ENCODE measurements at regions not wholly inside any gene's neighbourhood (a gene's known extent, or its start where the extent isn't known, plus 50 kb on each side); places are given as distances from the start of the nearest gene placed in this dataset.
A peak's percentile ranks its signal among the peaks of the same experiment; 100 is the strongest.

DNA sequence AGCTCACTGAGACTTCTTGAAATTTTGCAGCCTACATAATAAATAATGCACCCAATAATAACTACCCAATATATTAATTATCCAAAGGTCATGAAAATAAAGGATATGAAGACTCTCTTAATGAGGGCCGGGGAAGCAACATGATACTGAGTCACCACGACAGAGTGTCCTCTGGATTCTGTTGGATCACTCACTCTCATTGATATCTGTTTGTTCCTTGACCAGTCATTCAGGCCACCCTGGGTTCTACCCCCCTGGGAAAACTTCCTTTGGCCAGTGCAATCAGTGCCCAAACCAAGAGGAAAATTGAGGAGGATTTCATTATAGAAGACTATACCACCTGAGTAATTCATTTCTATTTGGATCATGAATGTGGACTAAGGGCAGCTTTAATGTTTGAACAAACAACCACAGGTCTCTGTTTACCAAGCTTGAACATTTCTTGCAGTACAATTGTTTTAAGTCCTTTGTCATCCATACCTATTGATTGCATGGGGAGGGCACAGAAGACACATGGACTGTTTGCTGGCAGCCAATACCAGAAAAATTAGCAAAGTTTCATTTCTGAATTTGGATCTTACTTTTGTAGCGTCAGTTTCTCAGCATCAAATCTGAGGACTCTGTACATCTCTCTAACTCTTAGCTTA, 137.2 kb upstream of the FGGY start:
- DNase-seq = no peak

DNA sequence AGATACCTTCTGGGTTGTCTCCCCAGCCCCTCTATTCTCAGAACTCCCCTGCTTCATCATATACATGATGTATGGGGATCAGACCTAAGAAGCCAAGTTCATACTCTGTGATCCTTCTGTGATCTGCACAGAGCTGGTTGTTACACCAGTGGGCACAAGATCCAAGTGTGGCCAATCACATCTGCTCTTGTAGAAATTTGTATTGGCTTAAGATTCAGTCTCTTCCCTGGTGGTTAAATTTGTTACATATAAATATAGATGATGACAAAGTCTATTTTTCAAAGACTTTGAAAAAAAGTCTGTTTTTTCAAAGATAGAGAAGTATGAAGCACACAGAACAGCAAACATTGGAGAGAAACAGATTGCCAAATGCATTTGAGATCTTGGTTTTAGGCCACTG, 135.8 kb upstream of the FGGY start:
- DNase-seq = no peak

DNA sequence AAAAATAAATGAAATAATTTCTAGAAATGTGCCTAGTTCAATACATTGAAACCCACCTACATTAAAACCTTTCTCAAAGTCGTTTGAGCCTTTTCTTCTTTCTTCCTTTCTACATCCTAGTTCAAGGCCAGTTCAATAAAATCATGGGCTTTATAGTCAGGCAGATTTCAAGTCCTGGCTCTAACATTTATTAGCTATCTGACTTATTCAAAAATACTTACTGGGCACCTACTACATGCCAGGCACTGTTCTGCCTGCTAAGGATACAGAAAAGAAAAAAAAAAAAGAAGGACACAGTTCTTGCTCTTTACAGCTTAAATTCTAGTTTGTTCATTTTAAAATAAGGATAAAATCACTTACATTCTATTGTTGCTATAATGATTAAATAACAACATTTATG, 134.2 kb upstream of the FGGY start:
- DNase-seq = no peak

DNA sequence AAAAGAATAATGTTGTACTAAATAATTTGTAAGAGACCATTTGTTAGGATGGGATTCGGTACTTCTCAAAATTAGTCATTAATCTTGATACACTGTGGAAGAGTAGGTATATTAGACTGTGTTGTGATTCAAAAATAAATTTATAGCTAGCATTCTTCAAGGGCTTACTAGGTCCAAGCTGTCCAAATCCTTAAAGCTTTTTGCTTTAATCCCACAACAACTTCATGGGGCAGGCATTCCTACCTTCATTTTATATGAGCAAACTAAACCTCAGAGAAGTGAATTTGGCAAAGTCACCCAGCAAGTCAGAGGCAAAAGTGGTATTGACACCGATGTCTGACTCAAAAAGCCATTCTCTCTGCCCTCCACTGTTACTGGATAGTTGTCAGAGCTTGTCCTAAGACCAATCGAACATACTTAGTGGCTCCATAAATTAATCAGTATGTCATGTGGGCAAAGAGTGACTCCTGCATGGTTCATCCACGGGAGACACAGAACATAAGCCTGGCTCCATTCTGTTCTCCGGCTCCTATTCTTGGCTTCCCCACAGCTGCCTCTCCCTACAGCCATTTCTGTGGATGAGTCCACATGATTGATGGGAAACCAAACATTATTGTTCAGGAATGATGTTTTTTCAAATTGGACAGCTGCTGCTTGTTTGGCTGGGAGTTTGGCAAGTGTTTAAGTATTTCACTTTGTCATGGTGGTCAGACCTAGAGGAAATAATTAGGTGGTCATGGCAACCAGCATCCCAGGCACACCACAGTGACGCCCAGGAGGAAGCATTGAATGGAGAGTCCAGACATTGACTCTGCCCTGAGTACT, 133.4 kb upstream of the FGGY start:
- DNase-seq = no peak

DNA sequence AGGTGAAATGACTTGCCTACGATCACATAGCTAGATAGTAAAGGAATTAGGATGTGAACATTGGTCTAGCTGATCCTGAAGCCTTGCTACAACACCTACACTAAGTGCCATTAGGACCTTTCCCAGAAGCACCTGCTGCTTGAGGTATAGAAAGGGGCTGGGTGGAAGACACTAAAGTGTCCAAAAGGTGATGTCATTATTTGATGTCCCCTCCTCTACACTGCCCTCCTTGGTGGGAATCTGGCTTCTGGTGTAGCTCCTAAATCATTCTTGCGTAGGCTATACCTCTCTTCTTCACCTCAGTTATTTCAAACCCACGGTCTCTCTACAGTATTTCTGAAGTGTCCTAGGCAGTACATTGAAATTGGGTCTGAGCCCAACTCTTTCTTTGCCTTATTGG, 132.5 kb upstream of the FGGY start:
- DNase-seq = no peak

DNA sequence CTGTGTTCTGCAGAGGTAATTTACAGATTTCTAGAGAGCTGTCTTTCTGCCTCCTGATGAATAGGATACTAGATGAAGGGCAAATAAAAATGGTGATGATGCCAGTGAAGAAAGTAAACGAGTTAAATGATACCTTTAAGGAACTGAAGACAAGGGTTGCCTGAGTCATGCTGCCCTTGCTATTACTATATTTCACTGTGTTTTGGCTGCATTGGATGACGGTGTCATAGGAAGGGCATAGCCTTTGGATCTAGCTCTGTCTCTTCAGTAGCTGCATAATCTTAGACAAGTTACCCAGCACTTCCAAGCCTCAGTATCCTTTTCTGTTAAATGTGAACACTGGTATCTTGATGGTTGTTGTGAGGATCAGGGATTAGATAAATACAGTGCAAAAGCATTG, 131.5 kb upstream of the FGGY start:
- DNase-seq = no peak

DNA sequence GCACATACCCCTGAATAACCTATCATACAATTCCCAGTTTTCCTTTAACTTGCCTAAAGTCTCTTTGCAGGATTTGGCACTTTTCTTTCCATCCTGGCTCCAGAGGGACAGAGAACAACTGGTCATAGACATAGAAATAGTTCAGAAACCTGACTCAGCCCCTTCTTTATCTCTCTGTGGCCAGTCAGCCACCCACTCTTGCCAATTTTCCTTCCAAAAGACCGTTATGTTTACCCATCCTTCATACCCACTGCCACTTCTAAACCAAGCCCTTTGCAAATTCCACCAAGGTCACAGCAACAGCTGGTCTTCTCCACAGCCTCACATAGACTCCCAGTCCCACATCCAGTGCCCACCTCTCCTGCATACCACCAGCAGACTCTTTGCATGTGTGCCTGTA, 127.2 kb upstream of the FGGY start:
- no peak for DNase-seq

DNA sequence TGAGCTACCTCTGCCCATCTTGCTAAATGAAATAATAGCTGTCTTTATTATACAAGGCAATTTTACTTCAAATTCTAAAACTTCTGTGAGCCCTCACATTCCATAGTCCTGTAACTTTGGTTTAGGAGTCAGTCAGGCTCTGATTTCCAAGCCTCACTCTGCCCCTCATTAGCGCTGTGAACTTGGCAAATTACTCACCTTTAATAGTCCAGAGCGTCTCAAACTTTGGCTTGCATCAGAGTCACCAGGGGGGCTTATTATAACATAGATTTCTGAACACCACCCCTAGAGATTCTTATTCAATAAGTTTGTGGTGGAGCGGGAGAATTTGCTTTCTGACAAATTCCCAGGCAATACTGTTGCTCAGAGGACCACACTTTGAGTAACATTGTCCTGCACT, 126.2 kb upstream of the FGGY start:
- DNase-seq = no peak

DNA sequence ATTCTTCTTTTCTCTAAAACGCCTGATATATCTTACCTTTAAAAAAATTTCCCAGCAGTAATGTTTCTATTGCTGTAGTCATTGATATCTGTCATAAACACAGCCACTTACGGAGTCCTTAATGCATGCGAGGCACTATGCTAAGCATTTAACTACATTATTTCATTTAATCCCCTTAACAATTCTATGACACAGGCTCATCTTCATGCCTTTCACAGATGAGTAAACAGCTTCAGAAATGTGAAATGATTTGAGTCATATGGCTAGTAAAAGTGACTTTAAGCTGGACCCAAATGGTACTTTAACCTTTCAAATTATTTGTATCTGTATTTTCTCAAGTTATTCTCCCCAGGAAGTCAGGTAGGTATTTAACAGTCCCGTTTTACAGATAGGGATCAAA, 125.1 kb upstream of the FGGY start:
- DNase-seq = no peak

DNA sequence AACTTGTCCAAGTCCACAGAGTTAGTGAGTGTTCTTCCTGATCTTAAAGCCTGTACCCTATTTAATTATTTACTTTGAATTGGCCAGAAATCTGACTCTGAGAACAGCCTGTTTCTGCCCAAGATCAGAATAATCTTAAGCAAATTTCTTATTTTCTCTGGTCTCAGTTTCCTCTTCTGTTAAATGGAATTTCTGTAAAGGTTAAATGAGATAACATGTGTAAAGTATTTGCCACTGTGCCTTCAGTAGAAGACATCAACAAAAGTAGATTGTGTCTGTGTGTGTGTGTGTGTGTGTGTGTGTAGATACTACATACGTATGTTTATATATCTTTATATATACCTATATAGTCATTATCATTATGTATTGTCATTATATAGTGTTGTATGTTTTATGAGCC, 124.2 kb upstream of the FGGY start:
- DNase-seq = no peak

DNA sequence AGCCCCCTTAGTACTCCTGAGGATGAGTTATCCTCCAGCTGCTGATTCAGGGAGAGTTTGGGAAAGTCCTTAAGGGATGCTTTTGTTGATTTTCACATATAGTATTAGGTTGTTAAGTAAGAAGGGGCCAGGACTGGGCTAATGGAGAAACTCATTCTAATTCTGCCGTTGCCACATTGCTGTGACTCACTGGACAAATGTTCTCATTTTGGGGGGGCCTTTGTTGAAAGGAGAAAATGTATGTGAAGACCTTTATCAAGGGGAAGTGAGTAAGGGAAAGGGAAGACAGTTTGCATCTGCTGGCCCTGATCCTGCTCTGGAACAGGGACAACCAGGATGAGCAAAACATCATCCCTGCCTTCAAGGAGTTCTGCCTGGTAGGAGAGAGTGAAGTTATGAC, 123.2 kb upstream of the FGGY start:
- DNase-seq = no peak

DNA sequence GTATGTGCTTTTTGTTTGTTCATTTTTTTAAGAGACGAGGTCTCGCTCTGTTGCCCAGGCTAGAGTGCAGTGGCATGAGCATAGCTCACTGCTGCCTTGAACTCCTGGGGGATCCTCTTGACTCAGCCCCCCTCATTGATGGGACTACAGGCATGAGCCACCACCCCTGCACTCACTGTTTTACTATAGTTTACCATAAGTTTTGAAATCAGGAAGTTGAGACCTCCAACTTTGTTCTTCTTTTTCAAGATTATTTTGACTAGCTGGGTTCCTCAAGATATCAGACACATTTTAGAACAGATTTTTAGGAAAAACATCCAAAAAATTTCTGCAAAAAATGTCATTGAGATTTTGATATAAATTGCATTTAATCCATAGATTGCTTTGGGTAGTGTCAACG, 120.4 kb upstream of the FGGY start:
- DNase-seq = no peak

DNA sequence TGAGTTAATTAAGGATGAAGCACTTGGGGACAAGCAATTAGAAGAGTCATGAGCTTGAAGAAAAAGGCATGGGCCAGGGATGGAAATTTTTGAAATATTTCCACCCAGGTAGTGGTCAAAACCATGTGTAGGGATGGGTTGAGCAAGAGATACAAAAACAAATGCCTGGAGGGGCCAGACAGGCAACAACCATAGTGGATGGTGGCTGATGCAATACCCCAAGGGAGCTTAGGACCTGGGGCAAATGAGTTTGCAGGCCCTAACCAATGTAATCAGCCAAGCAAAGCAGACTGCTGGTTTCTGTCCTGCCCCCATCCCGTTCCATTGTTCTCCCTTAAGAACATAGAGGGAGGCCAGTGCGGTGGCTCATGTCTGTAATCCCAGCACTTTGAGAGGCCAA, 119.1 kb upstream of the FGGY start:
- DNase-seq = no peak

DNA sequence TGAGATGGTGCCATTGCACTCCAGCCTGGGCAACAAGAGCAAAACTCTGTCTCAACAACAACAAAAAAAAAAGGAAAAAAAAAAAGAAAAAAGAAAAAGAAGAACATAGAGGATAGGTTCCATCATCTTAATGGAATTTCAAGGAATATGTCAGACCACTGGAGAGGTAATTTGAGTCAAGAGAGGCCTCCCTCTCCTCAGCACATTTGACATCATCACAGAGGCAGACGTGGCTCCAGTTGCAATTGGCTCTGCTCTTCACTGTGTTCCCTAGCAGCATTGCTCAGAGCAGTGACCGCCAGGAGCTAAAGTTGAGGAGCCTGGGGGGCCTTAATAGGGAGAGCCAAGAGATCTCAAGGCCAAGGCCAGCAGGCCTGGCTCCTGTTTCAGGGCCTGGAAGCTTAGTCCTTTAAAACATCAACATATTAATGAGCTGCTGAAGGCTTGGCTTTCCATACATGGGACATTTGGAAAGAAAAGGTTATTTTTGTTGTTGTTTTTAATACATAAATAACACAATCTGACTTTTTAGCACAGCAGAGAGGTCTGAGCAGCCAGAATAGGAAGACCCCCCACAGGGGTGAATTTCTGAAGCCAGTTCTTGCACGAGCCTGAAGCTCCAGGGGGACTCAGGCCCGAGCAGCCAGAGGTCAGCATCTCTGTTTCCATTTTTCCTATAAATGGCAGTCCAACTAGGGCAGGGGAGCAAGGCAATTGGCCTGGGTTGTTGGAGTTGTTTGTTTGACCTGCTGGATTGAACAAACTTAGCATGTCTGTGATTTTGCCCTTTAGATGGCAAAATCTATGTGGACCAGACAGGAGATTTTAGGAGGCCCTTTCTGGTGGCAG, 118.3 kb upstream of the FGGY start:
- DNase-seq = no peak

DNA sequence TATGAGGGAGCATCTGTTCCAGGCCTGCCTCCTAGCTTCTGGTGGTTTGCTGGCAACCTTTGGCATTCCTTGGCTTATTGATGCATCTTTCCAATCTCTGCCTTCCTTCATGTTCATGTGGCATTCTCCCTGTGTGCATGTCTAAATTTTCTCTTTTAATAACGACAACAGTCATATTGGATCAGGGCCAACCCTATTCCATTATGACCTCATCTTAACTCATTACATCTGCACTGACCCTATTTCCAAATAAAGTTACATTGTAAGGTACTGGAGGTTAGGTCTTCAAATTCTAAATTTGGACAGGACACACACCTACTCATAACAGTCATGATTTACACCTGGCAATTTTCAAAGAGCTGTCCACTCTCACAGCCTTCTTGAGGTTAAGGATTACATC, 117.2 kb upstream of the FGGY start:
- DNase-seq = no peak

DNA sequence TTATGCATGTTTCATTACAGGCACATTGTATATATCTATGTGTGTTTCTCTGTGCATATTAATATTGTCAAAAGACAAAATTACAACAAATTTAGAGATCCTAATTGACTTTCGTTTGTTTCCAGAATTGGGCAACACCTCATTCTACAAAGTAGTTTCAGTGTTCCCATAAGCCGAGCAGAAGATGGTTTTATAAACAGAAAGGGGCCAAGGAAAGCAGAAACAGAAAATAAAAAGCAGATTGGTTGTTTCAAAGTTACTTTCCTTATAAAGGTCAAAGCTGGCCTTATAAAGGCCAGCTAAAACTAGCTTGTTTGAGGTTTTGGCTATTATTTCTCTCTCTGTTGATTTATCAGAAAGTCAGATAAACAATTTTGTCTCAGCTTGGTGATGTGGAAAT, 116.2 kb upstream of the FGGY start:
- no peak for DNase-seq

DNA sequence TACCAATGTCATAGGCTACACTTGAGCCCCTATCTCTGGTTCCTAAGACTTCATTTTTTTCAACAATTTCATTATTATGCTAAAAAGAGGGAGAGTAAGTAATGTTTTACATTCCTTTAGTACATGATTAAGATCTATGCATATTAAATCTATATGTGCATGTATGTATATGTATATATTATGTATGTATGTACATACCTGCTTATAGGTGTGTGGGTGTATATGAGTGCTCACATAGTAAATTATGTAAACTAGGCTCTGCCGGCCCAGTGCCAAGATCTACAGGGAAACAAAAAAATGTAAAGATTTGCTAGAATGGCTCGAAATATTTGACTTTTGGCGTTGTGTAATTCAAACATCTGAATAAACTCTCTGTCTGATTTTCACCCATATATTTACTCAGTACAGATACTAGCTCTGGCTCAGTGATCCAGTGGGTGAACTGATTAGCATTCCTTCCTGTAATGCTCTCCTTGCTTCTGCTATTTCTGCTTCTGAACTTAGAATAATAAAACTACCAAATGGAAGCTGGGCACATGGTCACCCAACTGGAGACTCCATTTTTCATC, 113.1 kb upstream of the FGGY start:
- no peak for DNase-seq

DNA sequence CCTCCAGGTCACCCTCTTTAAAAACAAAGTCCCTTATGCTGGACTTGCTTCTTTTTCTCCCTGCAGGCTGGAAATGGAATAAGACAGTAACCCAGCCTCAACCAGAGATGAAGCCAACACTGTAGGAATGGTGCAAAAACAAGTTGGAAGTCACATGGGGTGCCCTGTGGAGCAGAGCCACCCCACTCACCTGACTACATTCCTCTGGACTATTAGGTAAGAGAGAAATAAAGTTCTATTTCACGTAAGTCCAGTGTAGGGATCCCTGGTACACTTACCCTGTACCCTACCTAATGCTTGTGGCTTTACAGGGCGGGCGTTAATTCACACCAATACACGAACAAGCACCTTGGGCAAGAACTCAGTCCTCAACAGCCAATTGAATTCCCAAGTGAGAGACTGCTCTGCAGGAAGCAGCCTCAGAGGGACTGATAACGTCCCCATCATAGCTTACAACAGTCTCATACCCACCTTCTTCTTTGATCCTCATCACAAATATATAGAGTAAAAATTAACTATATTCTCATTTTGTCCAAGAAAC, 112.5 kb upstream of the FGGY start:
- DNase-seq = no peak

DNA sequence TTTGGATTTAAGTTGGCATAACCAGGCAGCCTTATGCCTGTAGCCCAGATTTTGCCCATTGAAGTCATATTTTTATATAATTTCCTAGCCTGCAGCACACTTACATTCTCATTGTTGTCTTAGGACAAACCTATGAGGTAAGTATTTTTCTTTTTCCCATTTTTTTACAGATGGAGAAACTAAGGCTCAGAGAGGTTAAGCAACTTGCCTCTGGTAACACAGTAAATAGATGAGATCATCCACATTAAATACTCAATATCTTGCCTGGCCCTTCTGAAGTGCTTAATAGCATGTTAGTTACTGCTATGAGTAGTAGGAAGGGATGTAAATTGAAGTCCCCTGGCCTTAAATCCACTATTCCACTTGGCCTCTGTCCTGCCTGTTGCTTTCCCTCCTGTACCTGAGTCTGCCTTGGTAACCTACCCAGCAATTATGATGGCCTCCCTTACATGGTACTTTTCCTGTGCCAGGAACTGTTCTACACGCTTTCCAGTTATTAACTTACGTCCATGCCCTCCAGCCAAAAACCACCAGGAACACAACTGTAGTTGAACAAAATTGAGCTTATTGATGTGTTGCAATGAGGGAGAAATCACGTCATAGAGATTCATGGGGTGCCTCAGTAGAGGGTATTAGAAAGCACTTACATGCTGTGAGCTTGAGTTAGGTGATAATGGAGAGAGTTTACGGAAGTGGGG, 111.6 kb upstream of the FGGY start:
- DNase-seq = no peak

DNA sequence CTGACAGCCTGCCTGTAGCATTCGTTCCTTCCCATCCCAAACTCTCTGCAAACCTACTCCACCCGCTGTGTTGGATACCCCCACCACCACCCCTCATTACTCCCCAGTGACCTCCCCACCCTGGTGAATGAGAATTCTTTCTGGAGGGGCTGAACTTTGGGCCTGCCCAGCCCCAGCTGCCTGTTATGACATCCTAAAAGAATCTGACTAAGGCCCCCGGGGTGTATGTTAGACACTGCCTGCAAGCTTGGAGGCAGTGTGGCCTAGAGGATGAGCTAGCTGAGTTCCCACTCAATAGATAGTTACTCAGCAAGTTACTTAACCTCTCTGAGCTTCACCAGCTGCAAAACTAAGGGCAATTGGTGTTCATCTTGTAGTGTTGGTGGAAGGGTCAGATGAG, 110.2 kb upstream of the FGGY start:
- DNase-seq = no peak

DNA sequence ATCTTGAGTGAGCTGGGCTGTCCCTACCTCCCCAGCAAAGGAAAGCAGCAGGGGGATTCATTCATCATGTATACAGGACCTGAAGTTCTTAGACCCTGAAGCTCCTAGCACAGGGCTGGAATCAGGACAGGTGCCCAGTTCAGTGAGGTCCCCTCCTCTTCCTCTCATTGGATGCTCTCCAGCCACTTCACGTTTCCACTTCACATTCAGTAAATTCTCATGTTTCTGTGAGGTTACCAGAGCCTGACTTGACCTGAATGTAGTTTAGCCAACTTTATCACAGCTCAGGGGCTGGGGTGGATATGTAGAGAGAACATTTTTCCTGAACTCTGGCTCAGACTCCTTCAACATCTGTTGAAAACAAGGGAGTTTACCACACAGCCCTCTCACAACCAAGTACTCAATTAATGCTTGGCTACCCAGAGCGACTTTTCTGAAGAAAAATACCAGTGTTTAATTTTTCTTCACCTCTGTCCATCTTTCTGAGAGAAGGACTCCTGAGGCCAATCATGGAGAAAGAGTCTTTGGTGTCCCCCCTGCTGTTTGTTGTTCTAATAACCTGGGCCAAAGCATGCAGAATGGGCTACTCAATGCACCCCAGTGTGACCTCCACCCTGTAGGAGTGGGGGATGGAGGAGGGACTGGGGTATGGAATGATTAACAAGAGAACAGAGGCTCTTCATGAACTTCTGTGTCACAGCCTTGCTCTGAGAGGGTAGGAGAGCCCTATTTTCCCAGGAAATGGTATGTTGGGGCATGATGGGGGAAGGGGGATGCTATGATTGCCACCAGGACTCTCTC, 108.3 kb upstream of the FGGY start:
- peak; percentile 87 for DNase-seq
